Esophagus squamous epithelium (tissue), 4 donors: ENCODE measurements at regions not wholly inside any gene's neighbourhood (a gene's known extent, or its start where the extent isn't known, plus 50 kb on each side); places are given as distances from the start of the nearest gene placed in this dataset.

Experiments used
- POLR2A ChIP-seq, 4 donors: fragments of 450-650 bp; IDR thresholded peaks; one replicate each; pipeline ENCODE4 v1.6.1; 2017; ENCODE audit warnings: antibody characterized with exemption in 4 of 4, mild to moderate bottlenecking in 4 of 4, moderate library complexity in 3 of 4
- TF ChIP-seq, protein P1 (sequence below), 6 experiments: fragments of 450-650 bp in 4 of 6; fragments of 200-600 bp in 2 of 6; sonication (generic) in 2 of 6; IDR thresholded peaks; one replicate each; pipeline ENCODE4 v1.5.1; 2016 to 2019; ENCODE audit warnings: antibody characterized with exemption in 6 of 6, mild to moderate bottlenecking in 4 of 6, moderate library complexity in 4 of 6

DNA sequence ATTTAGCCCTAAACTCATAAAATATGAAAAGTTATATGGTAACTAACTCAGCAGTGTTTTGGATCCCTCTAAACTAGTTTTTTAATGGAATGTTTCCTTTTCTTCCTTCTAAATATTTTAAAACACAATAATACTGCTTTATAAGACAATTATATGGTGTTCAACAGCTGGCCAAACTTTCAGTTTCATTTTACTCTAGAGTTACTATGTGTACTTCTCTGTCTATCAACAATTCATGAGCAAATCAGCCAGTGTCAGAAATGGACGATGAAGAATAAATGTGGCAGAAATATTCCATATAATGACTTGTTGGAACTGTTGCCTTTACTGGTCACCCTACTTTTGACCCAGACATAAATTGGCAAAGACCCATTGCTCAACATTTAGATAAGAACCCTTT, 64.8 kb upstream of the CXXC4 start:
- TF ChIP-seq, protein P1, sequence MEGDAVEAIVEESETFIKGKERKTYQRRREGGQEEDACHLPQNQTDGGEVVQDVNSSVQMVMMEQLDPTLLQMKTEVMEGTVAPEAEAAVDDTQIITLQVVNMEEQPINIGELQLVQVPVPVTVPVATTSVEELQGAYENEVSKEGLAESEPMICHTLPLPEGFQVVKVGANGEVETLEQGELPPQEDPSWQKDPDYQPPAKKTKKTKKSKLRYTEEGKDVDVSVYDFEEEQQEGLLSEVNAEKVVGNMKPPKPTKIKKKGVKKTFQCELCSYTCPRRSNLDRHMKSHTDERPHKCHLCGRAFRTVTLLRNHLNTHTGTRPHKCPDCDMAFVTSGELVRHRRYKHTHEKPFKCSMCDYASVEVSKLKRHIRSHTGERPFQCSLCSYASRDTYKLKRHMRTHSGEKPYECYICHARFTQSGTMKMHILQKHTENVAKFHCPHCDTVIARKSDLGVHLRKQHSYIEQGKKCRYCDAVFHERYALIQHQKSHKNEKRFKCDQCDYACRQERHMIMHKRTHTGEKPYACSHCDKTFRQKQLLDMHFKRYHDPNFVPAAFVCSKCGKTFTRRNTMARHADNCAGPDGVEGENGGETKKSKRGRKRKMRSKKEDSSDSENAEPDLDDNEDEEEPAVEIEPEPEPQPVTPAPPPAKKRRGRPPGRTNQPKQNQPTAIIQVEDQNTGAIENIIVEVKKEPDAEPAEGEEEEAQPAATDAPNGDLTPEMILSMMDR (IDR thresholded peaks at IDR 0.05): no peak
- TF ChIP-seq POLR2A (IDR thresholded peaks at IDR 0.05): no peak
